ENCODE measurements at regions not wholly inside any gene's neighbourhood (a gene's known extent, or its start where the extent isn't known, plus 50 kb on each side); places are given as distances from the start of the nearest gene placed in this dataset.

DNA sequence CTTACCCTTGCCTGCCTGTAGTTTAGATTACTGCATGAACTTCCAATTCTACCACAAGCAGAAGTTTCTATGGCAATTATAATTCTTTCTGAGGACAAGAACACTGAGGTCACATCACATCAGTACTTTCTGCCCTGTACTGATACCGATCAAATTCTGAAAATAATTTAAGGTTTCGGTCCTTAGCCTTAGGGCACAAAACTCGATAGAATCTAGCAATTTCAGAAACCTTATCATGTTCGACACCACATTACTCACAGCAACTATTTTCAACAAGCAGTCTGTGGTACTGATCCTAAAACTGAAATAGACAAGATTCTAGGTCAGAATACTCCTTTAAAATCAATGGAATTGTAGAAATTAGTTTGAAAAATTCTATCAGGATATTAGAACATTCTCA lies 187.0 kb upstream of the LRFN5 start:
- no peak for TF ChIP-seq NANOG (IDR thresholded peaks at IDR 0.05; ENCODE audit: borderline replicate concordance)
- H3K4me1 ChIP-seq (ENCODE audit: insufficient read depth), result peaks cover 27% of the 10 kb centered on the region
- Mint-ChIP-seq H3K4me1 (peaks cover 18% of the 10 kb centered on the region; the same call in 2 of the 3 replicates), H3K36me3 (ENCODE audit: low read depth) (peaks cover 4% of the 10 kb centered on the region; the same call in 1 of the 3 replicates), H3K9me3 (no peaks in the 10 kb centered on the region; the same call in 2 of the 3 replicates), H3K27me3 (ENCODE audit: insufficient read depth, low read depth, poor library complexity) (no peaks in the 10 kb centered on the region), H3K4me3 (no peak overlapping the region), H3K27ac (no peak overlapping the region)
- H3K27ac ChIP-seq (ENCODE audit: low read depth), result no peak overlapping the region
- no peaks in the 10 kb centered on the region for H4K20me1 ChIP-seq (replicated peaks; ENCODE audit: insufficient read depth)
- no peak overlapping the region for H3K4me2 ChIP-seq
- no peak overlapping the region for H3K4me3 ChIP-seq
- no peaks in the 10 kb centered on the region for H3K79me2 ChIP-seq (replicated peaks; ENCODE audit: insufficient read depth)
- ATAC-seq, result no peak
- no peaks in the 10 kb centered on the region for H3K36me3 ChIP-seq (ENCODE audit: insufficient read depth)
- no peaks in the 10 kb centered on the region for H3F3A ChIP-seq (replicated peaks; ENCODE audit: low read depth)
- DNase-seq (ENCODE audit: low spot score), result no peak
- no peak overlapping the region for H2AFZ ChIP-seq
- H3K9me2 ChIP-seq (ENCODE audit: insufficient read depth), result 0 out of 2 replicates have a peak, but pooled peaks cover 3% of the 10 kb centered on the region
- no peaks in the 10 kb centered on the region for H3K27me3 ChIP-seq (ENCODE audit: insufficient read depth)

DNA sequence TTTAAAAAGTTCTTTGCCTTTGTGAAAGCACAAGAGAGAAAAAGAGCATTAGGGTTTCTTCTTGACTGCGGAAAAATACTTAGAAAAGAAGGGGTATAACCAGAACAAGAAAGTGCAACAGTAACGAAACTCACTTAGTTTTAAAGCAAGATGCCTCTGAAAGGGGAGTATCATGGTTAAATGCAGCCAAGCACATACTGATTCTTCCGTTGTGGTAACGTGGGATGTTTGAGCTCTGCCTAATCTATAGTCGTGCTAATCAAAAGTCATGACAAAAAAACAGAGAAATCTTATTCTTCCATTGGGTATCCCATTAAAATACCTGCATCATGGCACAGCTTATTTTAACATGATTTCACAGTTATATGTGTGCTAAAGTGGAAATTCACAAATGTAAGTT lies 187.8 kb upstream of the LRFN5 start:
- Histone ChIP-seq H2AFZ (no peak overlapping the region), H3K4me2 (peak overlapping the region; percentile 22; the same call in 1 of the 2 replicates)
- H3K9me3 Mint-ChIP-seq, result no peaks in the 10 kb centered on the region; the same call in 2 of the 3 replicates
- no peak for TF ChIP-seq CREB1 (CRISPR knock-in tag; IDR thresholded peaks at IDR 0.05; ENCODE audit: low read depth)
- TF ChIP-seq, protein P1, sequence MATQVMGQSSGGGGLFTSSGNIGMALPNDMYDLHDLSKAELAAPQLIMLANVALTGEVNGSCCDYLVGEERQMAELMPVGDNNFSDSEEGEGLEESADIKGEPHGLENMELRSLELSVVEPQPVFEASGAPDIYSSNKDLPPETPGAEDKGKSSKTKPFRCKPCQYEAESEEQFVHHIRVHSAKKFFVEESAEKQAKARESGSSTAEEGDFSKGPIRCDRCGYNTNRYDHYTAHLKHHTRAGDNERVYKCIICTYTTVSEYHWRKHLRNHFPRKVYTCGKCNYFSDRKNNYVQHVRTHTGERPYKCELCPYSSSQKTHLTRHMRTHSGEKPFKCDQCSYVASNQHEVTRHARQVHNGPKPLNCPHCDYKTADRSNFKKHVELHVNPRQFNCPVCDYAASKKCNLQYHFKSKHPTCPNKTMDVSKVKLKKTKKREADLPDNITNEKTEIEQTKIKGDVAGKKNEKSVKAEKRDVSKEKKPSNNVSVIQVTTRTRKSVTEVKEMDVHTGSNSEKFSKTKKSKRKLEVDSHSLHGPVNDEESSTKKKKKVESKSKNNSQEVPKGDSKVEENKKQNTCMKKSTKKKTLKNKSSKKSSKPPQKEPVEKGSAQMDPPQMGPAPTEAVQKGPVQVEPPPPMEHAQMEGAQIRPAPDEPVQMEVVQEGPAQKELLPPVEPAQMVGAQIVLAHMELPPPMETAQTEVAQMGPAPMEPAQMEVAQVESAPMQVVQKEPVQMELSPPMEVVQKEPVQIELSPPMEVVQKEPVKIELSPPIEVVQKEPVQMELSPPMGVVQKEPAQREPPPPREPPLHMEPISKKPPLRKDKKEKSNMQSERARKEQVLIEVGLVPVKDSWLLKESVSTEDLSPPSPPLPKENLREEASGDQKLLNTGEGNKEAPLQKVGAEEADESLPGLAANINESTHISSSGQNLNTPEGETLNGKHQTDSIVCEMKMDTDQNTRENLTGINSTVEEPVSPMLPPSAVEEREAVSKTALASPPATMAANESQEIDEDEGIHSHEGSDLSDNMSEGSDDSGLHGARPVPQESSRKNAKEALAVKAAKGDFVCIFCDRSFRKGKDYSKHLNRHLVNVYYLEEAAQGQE (IDR thresholded peaks at IDR 0.05; ENCODE audit: unreplicated experiment), result no peak
- TF ChIP-seq, protein P2, sequence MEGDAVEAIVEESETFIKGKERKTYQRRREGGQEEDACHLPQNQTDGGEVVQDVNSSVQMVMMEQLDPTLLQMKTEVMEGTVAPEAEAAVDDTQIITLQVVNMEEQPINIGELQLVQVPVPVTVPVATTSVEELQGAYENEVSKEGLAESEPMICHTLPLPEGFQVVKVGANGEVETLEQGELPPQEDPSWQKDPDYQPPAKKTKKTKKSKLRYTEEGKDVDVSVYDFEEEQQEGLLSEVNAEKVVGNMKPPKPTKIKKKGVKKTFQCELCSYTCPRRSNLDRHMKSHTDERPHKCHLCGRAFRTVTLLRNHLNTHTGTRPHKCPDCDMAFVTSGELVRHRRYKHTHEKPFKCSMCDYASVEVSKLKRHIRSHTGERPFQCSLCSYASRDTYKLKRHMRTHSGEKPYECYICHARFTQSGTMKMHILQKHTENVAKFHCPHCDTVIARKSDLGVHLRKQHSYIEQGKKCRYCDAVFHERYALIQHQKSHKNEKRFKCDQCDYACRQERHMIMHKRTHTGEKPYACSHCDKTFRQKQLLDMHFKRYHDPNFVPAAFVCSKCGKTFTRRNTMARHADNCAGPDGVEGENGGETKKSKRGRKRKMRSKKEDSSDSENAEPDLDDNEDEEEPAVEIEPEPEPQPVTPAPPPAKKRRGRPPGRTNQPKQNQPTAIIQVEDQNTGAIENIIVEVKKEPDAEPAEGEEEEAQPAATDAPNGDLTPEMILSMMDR (conservative IDR thresholded peaks at IDR 0.05; ENCODE audit: low read depth in 2 of 2), result no peak
- TF ChIP-seq, protein P3, sequence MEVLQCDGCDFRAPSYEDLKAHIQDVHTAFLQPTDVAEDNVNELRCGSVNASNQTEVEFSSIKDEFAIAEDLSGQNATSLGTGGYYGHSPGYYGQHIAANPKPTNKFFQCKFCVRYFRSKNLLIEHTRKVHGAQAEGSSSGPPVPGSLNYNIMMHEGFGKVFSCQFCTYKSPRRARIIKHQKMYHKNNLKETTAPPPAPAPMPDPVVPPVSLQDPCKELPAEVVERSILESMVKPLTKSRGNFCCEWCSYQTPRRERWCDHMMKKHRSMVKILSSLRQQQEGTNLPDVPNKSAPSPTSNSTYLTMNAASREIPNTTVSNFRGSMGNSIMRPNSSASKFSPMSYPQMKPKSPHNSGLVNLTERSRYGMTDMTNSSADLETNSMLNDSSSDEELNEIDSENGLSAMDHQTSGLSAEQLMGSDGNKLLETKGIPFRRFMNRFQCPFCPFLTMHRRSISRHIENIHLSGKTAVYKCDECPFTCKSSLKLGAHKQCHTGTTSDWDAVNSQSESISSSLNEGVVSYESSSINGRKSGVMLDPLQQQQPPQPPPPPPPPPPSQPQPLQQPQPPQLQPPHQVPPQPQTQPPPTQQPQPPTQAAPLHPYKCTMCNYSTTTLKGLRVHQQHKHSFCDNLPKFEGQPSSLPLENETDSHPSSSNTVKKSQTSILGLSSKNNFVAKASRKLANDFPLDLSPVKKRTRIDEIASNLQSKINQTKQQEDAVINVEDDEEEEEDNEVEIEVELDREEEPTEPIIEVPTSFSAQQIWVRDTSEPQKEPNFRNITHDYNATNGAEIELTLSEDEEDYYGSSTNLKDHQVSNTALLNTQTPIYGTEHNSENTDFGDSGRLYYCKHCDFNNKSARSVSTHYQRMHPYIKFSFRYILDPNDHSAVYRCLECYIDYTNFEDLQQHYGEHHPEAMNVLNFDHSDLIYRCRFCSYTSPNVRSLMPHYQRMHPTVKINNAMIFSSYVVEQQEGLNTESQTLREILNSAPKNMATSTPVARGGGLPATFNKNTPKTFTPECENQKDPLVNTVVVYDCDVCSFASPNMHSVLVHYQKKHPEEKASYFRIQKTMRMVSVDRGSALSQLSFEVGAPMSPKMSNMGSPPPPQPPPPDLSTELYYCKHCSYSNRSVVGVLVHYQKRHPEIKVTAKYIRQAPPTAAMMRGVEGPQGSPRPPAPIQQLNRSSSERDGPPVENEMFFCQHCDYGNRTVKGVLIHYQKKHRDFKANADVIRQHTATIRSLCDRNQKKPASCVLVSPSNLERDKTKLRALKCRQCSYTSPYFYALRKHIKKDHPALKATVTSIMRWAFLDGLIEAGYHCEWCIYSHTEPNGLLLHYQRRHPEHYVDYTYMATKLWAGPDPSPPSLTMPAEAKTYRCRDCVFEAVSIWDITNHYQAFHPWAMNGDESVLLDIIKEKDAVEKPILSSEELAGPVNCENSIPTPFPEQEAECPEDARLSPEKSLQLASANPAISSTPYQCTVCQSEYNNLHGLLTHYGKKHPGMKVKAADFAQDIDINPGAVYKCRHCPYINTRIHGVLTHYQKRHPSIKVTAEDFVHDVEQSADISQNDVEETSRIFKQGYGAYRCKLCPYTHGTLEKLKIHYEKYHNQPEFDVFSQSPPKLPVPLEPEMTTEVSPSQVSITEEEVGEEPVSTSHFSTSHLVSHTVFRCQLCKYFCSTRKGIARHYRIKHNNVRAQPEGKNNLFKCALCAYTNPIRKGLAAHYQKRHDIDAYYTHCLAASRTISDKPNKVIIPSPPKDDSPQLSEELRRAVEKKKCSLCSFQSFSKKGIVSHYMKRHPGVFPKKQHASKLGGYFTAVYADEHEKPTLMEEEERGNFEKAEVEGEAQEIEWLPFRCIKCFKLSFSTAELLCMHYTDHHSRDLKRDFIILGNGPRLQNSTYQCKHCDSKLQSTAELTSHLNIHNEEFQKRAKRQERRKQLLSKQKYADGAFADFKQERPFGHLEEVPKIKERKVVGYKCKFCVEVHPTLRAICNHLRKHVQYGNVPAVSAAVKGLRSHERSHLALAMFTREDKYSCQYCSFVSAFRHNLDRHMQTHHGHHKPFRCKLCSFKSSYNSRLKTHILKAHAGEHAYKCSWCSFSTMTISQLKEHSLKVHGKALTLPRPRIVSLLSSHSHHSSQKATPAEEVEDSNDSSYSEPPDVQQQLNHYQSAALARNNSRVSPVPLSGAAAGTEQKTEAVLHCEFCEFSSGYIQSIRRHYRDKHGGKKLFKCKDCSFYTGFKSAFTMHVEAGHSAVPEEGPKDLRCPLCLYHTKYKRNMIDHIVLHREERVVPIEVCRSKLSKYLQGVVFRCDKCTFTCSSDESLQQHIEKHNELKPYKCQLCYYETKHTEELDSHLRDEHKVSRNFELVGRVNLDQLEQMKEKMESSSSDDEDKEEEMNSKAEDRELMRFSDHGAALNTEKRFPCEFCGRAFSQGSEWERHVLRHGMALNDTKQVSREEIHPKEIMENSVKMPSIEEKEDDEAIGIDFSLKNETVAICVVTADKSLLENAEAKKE (CRISPR knock-in tag; IDR thresholded peaks at IDR 0.05), result no peak
- TF ChIP-seq EZH2phosphoT487 (IDR thresholded peaks at IDR 0.05; ENCODE audit: unreplicated experiment), result no peak
- TF ChIP-seq JUNB (IDR thresholded peaks at IDR 0.05; ENCODE audit: unreplicated experiment), result no peak
- no peak for TF ChIP-seq NANOG (IDR thresholded peaks at IDR 0.05; ENCODE audit: borderline replicate concordance)
- TF ChIP-seq ZNF331 (CRISPR knock-in tag; IDR thresholded peaks at IDR 0.05; ENCODE audit: low read depth), result no peak
- no peak for TF ChIP-seq EZH2 (IDR thresholded peaks at IDR 0.05; ENCODE audit: low read depth, unreplicated experiment)
- TF ChIP-seq STAT1 (IDR thresholded peaks at IDR 0.05; ENCODE audit: unreplicated experiment), result no peak
- no peak for TF ChIP-seq POLR2AphosphoS5 (IDR thresholded peaks at IDR 0.05; ENCODE audit: low read depth)

More for the DNA sequence above, 187.8 kb upstream of the LRFN5 start:
- H3K4me3 ChIP-seq, result no peak overlapping the region
- H3K9me2 ChIP-seq (ENCODE audit: insufficient read depth), result 0 out of 2 replicates have a peak, but pooled peaks cover 3% of the 10 kb centered on the region
- DNase-seq (ENCODE audit: low spot score) (peak; percentile 32), ATAC-seq (peak; percentile 68)
- Mint-ChIP-seq H3K4me1 (peaks cover 18% of the 10 kb centered on the region; the same call in 2 of the 3 replicates), H3K27me3 (ENCODE audit: insufficient read depth, low read depth, poor library complexity) (no peaks in the 10 kb centered on the region), H3K4me3 (no peak overlapping the region), H3K27ac (peak overlapping the region; percentile 64), H3K36me3 (ENCODE audit: low read depth) (peaks cover 4% of the 10 kb centered on the region; the same call in 1 of the 3 replicates)
- H3K36me3 ChIP-seq (ENCODE audit: insufficient read depth), result no peaks in the 10 kb centered on the region
- no peaks in the 10 kb centered on the region for H3K79me2 ChIP-seq (replicated peaks; ENCODE audit: insufficient read depth)
- H3K27me3 ChIP-seq (ENCODE audit: insufficient read depth), result no peaks in the 10 kb centered on the region
- H4K20me1 ChIP-seq (replicated peaks; ENCODE audit: insufficient read depth), result no peaks in the 10 kb centered on the region
- H3K4me1 ChIP-seq (ENCODE audit: insufficient read depth), result peaks cover 27% of the 10 kb centered on the region
- no peaks in the 10 kb centered on the region for H3F3A ChIP-seq (replicated peaks; ENCODE audit: low read depth)
- H3K27ac ChIP-seq (ENCODE audit: low read depth), result peak overlapping the region; percentile 22; the same call in 1 of the 2 replicates

Data from GM23338 (cell line).